ENCODE measurements at regions not wholly inside any gene's neighbourhood (a gene's known extent, or its start where the extent isn't known, plus 50 kb on each side); places are given as distances from the start of the nearest gene placed in this dataset.

- no peak for TF ChIP-seq CTCF (IDR thresholded peaks at IDR 0.05)
- no peak for DNase-seq (ENCODE audit: low spot score)
Measured at GRCh38 chr4:156619154-156619934, 352.3 kb downstream of the PDGFC start.

GRCh38 chr4:156615066-156615531 lies 356.5 kb downstream of the PDGFC start:
- H3K27ac ChIP-seq, result peak overlapping the region in 1 of 2 donors; percentile 7
- H3K4me3 ChIP-seq, result no peak overlapping the region
- no peak for TF ChIP-seq CTCF (IDR thresholded peaks at IDR 0.05)
- DNase-seq (ENCODE audit: low spot score), result no peak

More at GRCh38 chr4:156619154-156619934, 352.3 kb downstream of the PDGFC start:
- Histone ChIP-seq H3K27ac (no peak overlapping the region), H3K4me3 (no peak overlapping the region)

GRCh38 chr4:156614536-156614935 lies 357.1 kb downstream of the PDGFC start:
- Histone ChIP-seq H3K27ac (no peak overlapping the region), H3K4me3 (no peak overlapping the region)
- TF ChIP-seq CTCF (IDR thresholded peaks at IDR 0.05), result no peak
- no peak for DNase-seq (ENCODE audit: low spot score)

GRCh38 chr4:156609421-156609820 lies 362.2 kb downstream of the PDGFC start:
- DNase-seq (ENCODE audit: low spot score), result no peak

GRCh38 chr4:156608651-156609050 lies 362.9 kb downstream of the PDGFC start:
- no peak for TF ChIP-seq CTCF (IDR thresholded peaks at IDR 0.05)
- DNase-seq (ENCODE audit: low spot score), result no peak
- Histone ChIP-seq H3K27ac (no peak overlapping the region), H3K4me3 (no peak overlapping the region)

More at GRCh38 chr4:156609421-156609820, 362.2 kb downstream of the PDGFC start:
- H3K4me3 ChIP-seq, result no peak overlapping the region
- no peak overlapping the region for H3K27ac ChIP-seq
- TF ChIP-seq CTCF (IDR thresholded peaks at IDR 0.05), result no peak

- TF ChIP-seq CTCF (IDR thresholded peaks at IDR 0.05), result no peak
- DNase-seq (ENCODE audit: low spot score), result no peak
- H3K4me3 ChIP-seq, result peak overlapping the region; percentile 17
- peak overlapping the region in 1 of 2 donors; percentile 23 for H3K27ac ChIP-seq
Measured at GRCh38 chr4:156607478-156607857, 364.1 kb downstream of the PDGFC start.

Data from coronary artery (tissue), 2 donors.